ENCODE measurements at regions not wholly inside any gene's neighbourhood (a gene's known extent, or its start where the extent isn't known, plus 50 kb on each side); places are given as distances from the start of the nearest gene placed in this dataset.
A peak's percentile ranks its signal among the peaks of the same experiment; 100 is the strongest.
"Not testable (repeated sequence)": the region's sequence is repeated elsewhere in the genome, so short reads cannot be mapped to it uniquely, and the experiment has no call there.

DNA sequence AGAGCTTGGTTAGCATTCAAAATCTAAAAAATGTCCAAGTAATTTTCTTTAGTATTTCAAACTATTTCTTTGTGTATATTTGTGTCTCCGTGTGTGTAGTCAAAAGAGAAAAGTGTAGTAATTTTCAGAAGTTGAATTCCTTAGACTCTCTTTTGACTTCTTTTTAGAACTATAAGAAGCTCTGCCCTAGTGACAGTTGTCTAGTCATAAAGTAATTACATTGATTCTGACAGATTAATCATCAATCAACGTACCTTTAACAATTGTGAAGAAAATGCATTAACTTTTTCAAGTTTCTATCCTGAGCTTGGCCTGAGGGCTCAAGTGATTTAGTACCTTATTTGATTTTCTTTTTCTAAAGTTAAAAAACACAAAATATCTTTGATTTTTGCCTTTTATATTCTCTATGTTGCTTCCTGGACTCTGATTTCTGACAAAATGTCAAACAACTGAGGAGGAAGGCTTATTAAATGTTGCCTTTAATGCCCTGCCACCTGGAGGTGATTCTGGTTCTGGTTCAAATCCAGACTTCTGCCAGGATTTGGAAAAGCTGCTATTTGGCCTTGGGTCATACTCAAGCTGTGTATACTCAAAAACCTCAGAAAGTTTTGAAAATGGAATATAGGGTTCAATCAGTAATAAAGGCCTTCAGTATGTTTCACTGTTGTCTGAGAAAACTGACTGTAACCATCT is 653.6 kb downstream of the NSUN3 start:
- DNase-seq, result no peak

DNA sequence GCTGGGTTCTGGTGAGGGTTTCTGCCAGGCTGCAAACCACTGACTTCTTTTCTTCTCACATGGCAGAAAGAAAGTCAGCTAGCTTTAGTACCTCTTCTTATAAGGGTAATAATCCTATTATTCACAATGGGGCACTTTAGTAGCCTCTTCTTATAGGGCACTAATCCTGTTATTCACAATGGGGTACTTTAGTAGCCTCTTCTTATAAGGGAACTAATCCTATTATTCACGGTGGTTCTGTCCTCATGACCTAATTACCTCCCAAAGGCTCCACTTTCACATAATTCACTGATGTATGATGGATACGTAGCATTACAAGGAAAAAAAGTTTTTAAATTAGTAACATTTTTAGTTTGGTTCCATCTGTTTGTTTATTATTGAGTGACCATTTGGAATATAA is 671.3 kb downstream of the NSUN3 start:
- DNase-seq, result no peak

DNA sequence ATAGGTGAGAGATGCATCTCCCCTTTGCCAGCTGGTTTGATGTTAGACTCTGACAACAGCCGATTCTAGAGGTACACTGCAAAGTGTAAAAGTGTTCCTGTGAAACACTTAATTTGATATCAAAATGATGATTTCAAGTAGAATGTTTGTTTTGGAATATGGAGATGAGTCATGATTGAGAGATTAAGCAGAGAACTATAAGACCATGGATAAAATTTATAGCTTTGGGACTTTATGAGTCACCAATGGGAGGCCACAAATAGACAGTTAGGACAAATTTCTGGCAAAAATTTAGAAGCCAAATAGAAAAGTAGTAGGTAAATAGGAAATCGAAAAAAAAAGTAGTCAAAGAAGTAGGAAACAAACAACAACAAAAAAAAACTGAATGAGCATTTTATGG is 672.5 kb downstream of the NSUN3 start:
- peak; percentile 4 for DNase-seq

DNA sequence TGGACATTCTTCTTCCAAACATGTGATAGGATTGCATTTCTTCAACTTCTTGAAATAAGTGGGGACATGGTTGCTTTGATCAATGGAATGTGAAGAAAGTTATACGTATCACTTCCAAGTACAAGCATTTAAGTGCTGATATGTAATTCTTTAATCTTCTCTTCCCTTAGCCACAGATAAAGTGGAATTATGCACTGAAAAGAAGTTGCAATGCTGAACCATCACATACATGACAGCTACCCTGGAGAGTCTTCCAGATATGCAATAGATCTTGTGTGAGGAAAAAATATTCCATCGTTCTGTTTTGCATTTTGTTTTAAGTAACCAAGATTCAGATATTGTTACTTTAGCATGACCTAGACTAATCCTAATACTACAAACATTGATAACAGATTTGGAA is 674.3 kb downstream of the NSUN3 start:
- DNase-seq, result no peak

DNA sequence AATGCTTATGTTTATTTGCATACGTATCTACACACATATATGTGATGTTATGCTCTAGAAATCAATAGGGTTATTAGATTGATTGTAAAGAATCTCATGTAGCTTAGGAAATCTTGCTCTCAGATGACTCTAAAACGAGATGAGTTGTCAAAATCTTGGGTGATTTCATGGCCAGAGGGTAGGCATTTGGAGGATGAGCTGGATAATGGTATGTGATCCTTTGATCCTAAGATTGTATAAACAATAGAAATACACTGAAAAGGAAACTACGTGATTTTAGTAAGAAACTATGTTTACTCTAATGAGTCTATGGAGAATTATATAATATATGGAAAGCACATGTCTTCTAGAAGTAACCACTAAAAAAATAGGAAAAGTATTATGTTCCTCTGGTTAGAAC is 676.6 kb downstream of the NSUN3 start:
- no peak for DNase-seq

DNA sequence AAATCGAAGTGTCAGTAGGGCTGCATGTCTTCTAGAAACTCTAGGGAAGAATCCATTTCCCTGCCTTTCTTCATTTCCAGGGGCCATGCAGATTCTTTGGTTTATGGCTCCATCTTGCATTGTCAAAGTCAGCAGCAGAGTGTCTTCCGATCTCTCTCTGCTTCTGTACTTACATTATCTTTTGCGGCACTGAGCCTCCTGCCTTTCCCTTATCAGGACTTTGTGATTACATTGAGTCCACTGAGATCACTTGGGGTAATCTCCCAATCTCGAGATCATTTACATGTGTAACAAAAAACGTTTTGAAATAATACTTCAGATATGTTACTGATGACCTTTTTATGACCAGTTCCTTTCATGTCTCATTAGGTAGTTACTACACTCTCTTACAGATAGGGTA is 695.9 kb downstream of the NSUN3 start:
- no peak for DNase-seq

DNA sequence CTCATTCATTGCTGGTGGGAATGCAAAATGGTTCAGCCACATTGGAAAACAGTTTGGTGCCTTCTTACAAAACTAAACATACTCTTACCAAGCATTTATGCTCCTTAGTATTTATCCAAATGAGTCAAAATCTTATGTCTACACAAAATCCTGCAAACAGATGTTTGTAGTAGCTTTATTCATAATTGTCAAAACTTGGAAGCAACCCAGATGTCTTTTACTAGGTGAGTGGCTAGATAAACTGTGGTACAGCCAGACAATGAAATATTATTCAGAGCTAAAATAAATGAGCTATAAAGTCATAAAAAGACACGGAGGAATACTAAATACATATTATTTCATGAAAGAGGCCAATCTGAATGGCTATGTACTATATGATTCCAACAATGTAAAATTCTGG is 709.5 kb downstream of the NSUN3 start:
- no peak for DNase-seq

DNA sequence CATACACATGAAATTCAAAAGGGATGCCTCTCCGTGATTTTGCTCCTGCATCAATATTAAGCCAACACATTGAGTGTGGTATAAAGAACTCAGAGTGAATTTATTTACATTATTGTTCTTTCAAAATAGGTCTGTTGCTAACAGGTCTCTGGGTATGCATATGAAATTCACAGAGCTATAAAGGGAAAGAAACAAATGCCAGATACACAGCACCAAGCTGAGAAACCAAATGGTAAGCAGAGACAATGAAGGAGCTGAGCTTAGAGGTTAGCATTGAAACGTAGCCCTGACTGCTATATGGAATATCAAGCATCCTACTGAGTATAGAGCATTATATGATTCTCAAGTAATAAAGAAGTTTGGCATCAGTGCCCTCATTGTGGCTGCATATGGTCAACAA is 712.9 kb downstream of the NSUN3 start:
- DNase-seq, result no peak

DNA sequence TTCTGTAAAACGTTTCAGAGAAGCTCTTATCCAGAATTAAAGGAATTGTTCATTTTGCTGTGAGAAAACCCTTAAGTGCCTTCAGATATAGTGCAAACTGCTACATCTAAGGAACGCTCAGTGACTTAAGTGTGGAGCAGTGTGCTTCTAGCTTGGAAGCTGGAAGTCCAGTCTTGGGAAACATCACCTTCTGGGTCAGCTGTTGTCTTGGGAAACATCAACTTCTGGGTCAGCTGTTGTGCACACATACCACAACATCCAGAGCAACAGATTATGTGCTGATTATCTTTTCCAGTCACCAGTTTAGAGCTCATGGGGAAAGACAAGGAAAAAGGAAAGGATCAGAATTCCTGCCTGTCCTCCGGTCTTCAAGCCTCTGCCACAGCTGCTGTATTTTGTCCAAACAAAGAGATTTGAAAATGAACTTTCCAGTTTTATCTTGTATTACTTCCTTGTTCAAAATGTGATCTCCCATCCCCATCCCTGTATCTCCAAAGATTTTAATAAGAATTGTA is 713.6 kb downstream of the NSUN3 start:
- DNase-seq, result no peak

DNA sequence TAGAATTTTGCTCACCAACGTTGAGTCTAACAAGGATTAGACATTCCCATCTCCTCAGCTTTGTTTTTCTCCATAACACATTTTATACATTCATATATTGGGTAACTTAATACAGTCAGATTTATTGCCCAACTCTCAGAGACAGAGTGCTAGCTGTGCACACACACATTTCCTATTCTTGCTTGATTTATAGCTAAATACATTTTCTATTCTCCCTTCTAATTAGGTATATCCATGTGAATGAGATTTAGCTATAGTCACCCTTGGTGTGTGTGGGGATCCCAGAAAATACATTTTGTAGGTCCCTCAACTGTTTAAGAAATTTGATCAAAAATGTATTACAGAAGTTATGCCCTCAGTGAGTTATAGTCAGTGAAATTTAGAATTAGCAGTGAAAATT is 715.4 kb downstream of the NSUN3 start:
- DNase-seq, result no peak

DNA sequence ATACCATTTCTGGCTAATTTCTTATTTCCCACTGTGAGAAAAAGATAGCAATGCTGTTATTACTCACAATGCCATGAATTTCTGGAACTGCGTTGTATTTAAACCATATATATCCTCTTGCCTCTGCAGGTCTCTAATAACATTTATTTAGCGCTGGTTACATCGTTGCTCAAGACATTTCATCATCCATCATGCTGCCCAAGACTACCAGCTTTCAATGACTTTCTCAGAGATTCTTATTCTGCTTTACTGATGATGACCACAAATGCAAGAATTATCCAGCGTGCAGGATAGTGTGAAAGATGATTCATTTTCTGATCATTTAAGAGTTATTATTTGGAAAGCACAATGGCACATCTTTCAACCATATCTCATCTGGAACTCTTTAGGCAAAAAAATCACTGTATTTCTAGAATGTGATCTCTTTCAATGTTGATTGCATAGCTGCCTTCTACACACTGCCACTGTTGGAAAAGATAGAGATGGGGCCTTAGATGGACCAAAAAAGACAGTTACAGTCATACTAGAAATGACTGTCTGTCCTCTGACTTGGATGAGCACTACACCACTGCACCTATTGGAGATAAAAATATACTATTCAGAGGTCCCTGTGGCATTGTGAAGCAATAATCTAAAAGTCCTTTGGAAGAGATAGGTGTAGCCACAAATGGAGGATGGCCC is 716.1 kb downstream of the NSUN3 start:
- DNase-seq, result no peak

DNA sequence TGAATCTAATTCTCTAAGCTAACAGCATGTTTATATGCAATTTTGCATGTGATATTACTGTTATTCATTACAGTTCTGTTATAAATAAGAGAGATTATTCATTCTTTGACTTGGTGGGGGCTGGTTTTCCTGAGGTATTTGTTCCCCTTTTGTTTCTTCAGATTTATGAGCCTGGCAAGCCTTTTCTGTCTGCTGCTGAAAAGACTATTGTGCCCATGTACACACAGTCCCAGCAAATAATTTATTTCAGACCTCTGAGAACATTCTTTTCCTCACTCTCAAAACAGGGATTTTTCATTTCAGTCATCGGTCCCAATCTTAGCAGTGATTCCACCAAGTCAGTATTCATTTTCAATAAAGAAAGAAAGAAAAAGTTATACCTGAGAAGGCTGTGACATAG is 716.8 kb downstream of the NSUN3 start:
- DNase-seq, result no peak

DNA sequence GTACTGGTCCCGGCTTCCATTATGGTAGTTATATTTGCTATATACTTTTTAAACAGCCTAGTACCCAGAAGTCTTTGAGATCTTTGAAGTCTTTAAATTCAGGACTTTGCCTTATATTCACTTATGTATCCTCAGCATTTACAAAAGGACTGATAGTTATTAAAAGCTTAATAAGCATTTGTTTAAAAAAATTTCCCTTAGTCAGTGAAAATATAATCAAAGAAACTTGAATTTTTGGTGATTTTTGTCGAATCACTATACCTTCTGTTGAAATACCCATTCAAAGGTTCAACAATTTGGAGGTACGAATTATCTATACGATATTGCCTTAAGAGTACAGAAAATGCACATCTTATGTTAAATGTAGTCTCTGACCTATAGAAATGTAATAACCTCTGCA is 721.4 kb downstream of the NSUN3 start:
- no peak for DNase-seq

DNA sequence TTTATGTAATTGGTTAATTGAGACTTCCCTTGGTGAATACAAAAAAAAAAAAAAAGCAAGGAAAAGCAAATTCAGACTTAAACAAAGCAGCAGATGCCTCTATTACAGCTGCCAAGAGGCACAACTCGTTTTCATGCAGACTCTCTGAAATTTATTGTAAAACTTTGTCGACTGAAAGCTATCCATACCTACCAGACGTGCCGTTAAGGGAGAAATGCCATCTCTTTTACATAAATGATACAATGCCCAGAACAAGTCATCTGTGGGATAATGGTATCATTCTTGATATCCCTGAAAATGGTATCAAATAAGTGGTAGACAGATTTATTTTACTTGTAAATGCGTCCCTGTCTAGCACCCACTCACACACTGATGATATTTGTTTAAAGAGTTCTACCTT is 724.2 kb downstream of the NSUN3 start:
- DNase-seq, result no peak

DNA sequence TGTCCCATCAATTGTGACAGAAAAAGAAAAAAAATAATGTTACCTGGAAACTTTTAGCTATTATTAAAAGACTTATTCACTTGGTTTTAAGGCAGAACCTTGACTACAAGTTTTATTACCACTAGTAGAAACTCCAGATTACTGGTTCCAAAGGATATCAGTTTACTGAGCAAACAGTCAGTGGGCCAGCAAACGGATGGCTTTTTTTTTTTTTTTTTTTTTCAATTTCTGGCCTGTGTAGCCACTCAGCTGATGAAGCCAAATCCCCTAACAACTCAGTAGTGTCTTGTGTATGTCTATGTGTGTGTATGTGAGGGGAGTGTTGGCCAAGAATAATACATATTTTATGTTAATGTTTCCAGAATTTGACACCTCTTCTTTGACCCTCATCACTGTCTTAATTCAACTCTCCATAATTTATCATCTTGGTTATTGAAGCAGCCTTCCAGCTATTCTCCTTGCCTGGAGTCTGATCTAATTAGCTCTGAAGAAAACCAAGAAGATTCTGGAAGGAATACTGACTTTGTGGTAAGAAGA is 724.9 kb downstream of the NSUN3 start:
- no peak for DNase-seq

DNA sequence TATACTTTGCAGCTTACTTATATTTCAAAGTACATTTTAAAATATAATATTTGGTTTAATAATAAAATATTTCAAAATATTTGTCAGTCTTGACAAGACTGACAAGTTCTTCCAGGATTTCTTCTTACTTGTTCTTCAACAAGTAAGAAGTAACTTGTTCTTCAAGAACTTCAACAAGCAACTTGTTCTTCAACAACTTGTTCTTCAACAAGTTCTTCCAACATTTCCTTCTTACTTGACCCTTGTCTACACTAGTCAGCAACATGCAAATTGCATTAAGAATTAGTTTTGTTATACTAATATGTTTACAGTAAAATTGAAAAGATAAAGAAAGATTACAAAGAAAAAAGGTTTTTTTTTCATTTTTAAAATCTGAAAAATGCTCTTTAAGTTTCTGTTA is 731.7 kb downstream of the NSUN3 start:
- no peak for DNase-seq

DNA sequence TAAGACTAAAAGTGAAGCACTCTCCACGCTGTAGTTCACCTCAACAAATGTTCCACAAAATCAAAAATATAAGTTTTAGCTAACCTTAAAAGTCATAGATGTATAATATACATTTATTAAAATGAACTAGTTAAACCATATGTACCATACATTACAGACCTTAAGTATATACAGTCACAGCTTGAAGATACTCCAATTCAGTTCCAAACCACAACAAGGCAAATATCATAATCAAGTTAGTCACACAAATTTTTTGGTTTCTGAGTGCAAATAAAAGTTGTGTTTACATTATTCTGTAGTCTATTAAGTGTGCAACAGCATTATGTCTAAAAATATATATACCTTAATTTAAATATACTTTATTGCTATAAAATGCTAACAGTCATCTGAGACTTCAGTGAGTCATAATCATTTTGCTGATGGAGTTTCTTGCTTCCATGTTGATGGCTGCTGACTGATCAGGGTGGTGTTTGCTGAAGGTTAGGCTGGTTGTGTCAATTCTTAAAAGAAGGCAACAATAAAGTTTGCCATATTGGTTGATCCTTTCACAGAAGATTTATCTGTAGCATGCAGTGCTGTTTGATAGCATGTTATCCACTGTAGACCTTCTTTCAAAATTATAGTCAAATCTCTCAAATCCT is 736.7 kb downstream of the NSUN3 start:
- no peak for DNase-seq

DNA sequence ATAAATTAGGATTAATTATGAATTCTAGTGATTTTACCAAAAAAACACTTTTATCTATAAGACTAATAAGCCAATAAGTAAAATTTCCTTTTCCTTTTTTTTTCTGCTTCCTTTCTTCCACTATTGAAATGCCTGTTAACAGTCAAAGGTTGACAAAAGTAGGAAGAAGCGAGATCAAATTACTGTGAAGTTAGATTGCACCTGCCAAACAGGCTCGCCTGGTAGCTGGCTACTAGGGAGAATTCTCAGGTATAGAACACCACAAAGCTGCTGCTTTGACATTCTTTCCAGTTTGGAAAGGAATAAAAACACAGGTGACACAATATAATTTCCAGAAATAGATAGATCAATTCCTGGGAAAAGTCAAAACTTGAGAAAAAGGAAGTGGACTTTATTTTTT is 749.0 kb downstream of the NSUN3 start:
- no peak for DNase-seq

DNA sequence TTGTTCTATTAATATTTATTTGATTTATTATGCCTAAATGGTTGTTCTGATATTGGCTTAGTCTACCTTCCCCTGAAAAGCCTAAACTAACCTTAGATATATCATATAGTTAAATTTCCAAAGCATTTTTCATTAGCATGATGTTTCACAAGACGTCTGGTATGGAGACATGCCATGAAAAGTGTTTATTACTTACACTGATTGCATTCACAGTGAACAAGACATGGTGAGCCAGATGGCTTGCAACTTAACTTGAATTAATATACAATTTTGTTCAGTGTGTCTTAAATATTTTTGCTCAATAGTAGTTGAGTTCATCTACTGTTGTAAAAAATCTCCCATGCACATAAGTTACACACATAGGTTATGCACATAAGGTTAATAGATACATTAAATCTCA is 758.4 kb downstream of the NSUN3 start:
- no peak for DNase-seq

DNA sequence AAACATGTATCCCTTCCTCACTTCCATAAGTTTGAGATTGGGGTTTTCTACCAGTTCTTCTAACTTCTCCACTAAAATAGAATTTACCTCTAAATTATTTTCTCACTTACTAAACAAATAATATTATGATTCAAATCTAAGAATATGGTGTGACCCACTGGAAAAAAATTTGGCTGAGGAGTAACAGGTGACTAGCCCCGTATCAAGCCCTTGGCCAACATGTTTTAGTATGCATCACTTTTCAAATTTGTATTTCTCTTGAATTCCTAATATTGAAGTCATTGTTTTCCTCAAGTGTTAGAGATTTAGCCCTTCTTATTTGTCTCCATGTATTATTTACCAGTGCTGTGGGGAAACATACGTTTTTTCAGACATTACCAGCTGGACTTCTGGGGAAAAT is 759.4 kb downstream of the NSUN3 start:
- no peak for DNase-seq

DNA sequence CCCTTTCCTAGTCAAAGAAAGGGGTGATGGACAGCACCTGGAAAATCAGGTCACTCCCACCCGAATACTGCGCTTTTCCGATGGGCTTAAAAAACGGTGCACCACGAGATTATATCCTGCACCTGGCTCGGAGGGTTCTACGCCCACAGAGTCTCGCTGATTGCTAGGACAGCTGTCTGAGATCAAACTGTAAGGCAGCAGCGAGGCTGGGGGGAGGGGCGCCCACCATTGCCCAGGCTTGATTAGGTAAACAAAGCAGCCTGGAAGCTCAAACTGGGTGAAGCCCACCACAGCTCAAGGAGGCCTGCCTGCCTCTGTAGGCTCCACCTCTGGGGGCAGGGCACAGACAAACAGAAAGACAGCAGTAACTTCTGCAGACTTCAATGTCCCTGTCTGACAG is 783.4 kb downstream of the NSUN3 start:
- not testable (repeated sequence) for DNase-seq

DNA sequence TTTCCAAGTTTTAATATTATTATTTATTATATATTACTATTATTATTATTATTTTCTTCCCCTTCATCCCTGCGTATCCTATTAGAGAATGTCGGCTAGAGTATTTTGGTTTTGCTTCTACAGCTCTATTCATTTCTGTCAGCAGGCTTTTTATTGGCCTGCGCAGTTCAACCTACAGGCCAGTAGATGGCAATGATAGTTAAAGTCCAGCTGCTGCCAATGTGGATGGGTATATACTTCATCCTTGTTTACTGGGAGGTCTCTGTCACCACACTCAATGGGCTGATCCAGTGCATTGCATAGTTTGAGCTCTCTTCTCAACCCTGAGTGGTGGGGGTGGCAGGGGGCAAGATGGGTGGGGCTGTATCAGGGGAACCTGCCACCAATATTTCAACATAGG is 799.8 kb downstream of the NSUN3 start:
- DNase-seq, result peak; percentile 1

DNA sequence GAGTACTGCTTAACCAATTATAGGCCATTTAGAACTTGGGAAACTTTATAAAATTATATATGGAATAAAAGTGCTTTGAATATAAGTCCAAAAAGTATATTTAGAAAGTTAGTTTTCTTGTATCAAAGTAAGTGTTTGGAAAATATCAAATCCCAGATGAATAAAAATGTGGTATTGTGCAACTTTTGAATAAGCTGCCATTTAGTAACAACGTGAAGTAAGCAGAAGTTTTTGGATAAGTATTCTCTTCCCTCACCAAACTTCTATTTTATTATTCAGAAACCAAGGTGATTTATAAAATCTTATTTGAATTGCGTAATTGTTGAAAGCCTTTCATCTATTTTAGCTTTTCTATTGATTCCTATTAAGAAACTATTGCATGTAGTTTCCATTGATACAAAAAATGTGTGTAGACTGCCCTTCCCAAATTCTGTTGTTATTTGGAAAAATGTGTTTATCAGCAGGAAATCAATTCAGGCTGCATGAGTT is 806.2 kb downstream of the NSUN3 start:
- no peak for DNase-seq

DNA sequence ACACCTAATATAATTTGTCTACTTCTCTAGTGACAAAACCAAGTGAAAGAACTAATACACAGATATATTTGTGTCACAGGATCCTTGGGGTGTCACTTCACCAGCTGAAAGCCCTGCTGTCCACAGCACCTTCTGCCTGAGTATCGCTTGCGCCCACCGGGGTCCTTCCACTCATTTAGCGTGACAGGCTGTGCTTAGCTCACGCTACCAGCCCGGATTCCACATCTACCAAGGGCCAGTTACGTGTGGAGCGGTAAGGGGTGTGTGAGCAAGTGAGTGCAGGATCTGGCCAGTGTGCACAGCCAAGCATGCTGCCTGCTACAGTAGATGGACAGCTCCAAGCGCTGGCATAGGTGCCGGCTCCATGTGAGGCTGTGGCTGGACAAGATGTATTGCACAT is 810.9 kb downstream of the NSUN3 start:
- no peak for DNase-seq
